ENCODE measurements at regions not wholly inside any gene's neighbourhood (a gene's known extent, or its start where the extent isn't known, plus 50 kb on each side); places are given as distances from the start of the nearest gene placed in this dataset.
"Not testable (repeated sequence)": the region's sequence is repeated elsewhere in the genome, so short reads cannot be mapped to it uniquely, and the experiment has no call there.

DNA sequence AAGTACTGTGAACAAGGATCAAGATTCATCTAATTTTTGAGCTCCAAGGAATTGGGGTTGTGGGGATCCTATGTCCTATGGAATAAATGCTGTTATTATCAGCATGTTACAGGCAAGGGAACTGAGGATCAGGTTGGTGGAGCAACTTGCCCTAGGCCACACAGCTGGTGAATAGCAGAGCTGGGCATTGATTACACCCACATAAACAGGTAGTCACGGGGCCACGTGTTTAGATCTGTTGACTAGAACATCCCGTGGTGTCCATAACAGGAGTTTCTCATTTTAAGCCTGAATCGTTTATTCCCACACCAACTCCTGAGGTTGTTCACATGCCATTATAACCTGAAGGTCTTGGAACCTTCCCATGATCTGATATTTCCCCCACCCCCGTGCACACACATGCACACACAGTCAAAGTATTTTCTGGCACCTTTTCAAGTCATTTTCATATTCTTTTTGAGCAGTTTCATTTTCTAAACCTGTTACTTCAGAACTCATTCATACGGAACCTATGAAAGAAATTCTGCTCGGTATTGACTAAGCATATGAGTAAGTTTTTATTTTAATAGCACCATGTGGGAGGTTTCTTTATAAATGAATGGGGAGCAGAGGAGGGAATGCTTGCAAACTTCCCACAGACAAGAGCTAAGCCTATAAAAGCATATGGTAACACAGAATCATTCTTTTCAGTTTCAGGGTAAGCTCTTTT lies 338.1 kb downstream of the ANAPC1 start:
- not testable (repeated sequence) for H3K4me1 ChIP-seq (ENCODE audit: control insufficient read depth in 2 of 2, insufficient read depth in 2 of 2, low read length in 2 of 2); H3K36me3 ChIP-seq (ENCODE audit: control insufficient read depth in 2 of 2, insufficient read depth in 2 of 2, low read length in 1 of 2); H3K9me3 ChIP-seq (ENCODE audit: control insufficient read depth in 2 of 2, insufficient read depth in 1 of 2, low read length in 1 of 2); H3K27ac ChIP-seq (ENCODE audit: low read depth in 1 of 2, low read length in 1 of 2); H3K4me3 ChIP-seq (ENCODE audit: low read length in 2 of 2); DNase-seq (ENCODE audit: low read depth in 6 of 9, low spot score in 9 of 9); H3K27me3 ChIP-seq (ENCODE audit: control insufficient read depth in 2 of 2, insufficient read depth in 1 of 2, low read length in 1 of 2)
- WGBS: 94% methylated on average over 6 of the region's 7 CpGs

DNA sequence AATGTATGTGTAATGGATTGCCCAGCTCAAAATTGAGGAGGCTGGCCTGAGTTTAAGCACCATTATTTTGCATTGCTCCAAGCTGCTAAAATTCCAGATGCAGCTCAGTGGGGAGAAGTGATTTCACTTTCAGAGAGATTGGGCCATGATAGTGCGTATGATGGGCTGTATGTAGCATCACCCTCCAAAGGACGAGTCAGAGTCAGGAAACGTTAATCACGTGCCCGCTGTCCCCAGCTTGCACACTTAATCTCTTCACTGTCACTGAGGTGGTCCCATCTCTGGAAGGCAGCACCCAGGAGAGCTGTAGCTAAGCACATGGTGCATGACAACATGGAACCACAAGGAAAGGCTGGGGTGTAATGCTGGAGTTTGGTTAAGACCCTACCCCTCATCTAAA lies 337.4 kb downstream of the ANAPC1 start:
- not testable (repeated sequence) for H3K9me3 ChIP-seq (ENCODE audit: control insufficient read depth in 2 of 2, insufficient read depth in 1 of 2, low read length in 1 of 2); H3K27ac ChIP-seq (ENCODE audit: low read depth in 1 of 2, low read length in 1 of 2); H3K4me1 ChIP-seq (ENCODE audit: control insufficient read depth in 2 of 2, insufficient read depth in 2 of 2, low read length in 2 of 2); H3K4me3 ChIP-seq (ENCODE audit: low read length in 2 of 2); H3K36me3 ChIP-seq (ENCODE audit: control insufficient read depth in 2 of 2, insufficient read depth in 2 of 2, low read length in 1 of 2); DNase-seq (ENCODE audit: low read depth in 6 of 9, low spot score in 9 of 9); H3K27me3 ChIP-seq (ENCODE audit: control insufficient read depth in 2 of 2, insufficient read depth in 1 of 2, low read length in 1 of 2)
- WGBS: 94% methylated on average over 5 of the region's 5 CpGs

DNA sequence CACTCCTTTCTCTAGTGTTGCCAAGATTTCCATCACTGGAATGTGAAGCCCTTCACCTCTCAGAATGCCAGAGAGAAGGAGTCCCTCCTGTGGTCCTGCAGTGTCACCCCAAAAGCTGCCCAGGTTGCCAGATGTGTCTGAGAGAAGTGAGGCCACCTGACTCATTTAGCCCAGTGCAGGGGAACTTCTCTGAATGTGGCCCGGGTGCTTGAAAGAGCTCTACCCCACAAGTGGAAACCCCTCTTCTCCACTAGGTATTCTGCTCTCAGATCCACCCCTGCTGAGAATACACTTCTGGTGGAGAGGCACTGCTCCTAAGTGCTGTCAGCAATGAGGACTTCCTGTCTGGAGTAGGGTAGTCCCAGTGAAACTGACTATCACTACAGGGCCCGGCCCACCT lies 334.8 kb downstream of the ANAPC1 start:
- not testable (repeated sequence) for H3K9me3 ChIP-seq (ENCODE audit: control insufficient read depth in 2 of 2, insufficient read depth in 1 of 2, low read length in 1 of 2); DNase-seq (ENCODE audit: low read depth in 6 of 9, low spot score in 9 of 9); H3K4me1 ChIP-seq (ENCODE audit: control insufficient read depth in 2 of 2, insufficient read depth in 2 of 2, low read length in 2 of 2); H3K27ac ChIP-seq (ENCODE audit: low read depth in 1 of 2, low read length in 1 of 2); H3K4me3 ChIP-seq (ENCODE audit: low read length in 2 of 2); H3K27me3 ChIP-seq (ENCODE audit: control insufficient read depth in 2 of 2, insufficient read depth in 1 of 2, low read length in 1 of 2); H3K36me3 ChIP-seq (ENCODE audit: control insufficient read depth in 2 of 2, insufficient read depth in 2 of 2, low read length in 1 of 2)
- 100% methylated on average over 1 of the region's 2 CpGs for WGBS

DNA sequence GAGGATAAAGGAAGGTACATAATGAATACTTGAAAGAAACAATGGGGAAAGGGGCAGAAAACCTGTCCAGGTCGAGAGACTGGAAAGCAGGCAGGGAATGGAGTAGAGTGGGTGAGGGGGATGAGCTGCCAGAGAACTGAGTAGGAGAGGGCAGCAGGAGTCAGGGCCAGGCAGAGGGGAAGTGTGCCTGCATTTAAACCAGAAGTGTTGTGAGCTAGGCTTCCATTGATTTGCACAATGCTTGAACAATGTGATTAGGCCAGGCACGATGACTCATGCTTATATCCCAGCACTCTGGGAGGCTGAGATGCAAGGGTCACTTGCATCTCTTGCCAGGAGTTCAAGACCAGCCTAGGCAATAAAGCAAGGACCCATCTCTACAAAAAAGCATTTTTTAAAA lies 332.6 kb downstream of the ANAPC1 start:
- 89% methylated on average over 2 of the region's 2 CpGs for WGBS
- H3K4me1 ChIP-seq (ENCODE audit: control insufficient read depth in 2 of 2, insufficient read depth in 2 of 2, low read length in 2 of 2); H3K4me3 ChIP-seq (ENCODE audit: low read length in 2 of 2); DNase-seq (ENCODE audit: low read depth in 6 of 9, low spot score in 9 of 9); H3K9me3 ChIP-seq (ENCODE audit: control insufficient read depth in 2 of 2, insufficient read depth in 1 of 2, low read length in 1 of 2); H3K36me3 ChIP-seq (ENCODE audit: control insufficient read depth in 2 of 2, insufficient read depth in 2 of 2, low read length in 1 of 2); H3K27ac ChIP-seq (ENCODE audit: low read depth in 1 of 2, low read length in 1 of 2); H3K27me3 ChIP-seq (ENCODE audit: control insufficient read depth in 2 of 2, insufficient read depth in 1 of 2, low read length in 1 of 2): not testable (repeated sequence)

DNA sequence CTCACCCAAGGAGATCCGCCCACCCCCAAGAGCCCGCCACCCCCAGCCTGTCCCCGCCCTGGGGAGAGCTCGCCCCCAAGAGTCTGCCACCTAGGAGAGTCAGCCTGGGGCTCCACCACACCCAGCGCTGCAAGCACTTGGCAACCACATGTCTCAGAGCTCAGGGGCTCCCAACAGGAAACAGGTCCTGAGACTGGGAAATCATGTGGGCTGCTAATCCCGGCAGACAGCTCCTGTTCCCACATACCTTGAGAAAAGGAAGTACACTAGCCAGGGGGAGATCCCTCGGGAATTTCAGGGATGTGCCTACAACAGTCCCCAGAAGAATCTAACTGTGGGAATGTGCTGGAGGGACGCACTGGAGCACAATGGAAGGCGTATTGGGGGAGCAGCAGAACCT lies 331.4 kb downstream of the ANAPC1 start:
- H3K4me1 ChIP-seq (ENCODE audit: control insufficient read depth in 2 of 2, insufficient read depth in 2 of 2, low read length in 2 of 2); H3K4me3 ChIP-seq (ENCODE audit: low read length in 2 of 2); H3K27ac ChIP-seq (ENCODE audit: low read depth in 1 of 2, low read length in 1 of 2); DNase-seq (ENCODE audit: low read depth in 6 of 9, low spot score in 9 of 9); H3K27me3 ChIP-seq (ENCODE audit: control insufficient read depth in 2 of 2, insufficient read depth in 1 of 2, low read length in 1 of 2); H3K9me3 ChIP-seq (ENCODE audit: control insufficient read depth in 2 of 2, insufficient read depth in 1 of 2, low read length in 1 of 2); H3K36me3 ChIP-seq (ENCODE audit: control insufficient read depth in 2 of 2, insufficient read depth in 2 of 2, low read length in 1 of 2): not testable (repeated sequence)
- WGBS: 91% methylated on average over 4 of the region's 9 CpGs

DNA sequence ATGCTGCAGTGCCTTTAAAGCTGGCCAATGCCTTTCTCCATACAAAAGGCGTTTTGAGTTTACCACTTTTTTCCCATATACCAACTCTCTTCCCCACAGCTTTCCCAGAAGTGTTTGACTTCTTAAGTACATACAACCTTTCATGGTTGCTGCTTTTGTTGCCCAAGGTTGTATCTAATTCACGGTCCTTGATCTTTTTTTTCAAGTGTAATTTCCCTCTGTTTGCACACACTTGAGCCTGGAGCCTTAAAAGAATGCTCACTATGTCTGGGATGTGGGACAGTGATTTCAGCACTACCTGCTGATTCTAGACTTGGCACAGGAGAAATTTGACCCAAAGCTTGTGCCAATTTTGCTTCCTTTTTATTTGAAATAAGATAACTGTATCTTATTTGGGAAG lies 324.7 kb downstream of the ANAPC1 start:
- H3K27me3 ChIP-seq (ENCODE audit: control insufficient read depth in 2 of 2, insufficient read depth in 1 of 2, low read length in 1 of 2); DNase-seq (ENCODE audit: low read depth in 6 of 9, low spot score in 9 of 9); H3K9me3 ChIP-seq (ENCODE audit: control insufficient read depth in 2 of 2, insufficient read depth in 1 of 2, low read length in 1 of 2); H3K27ac ChIP-seq (ENCODE audit: low read depth in 1 of 2, low read length in 1 of 2); H3K4me1 ChIP-seq (ENCODE audit: control insufficient read depth in 2 of 2, insufficient read depth in 2 of 2, low read length in 2 of 2); H3K4me3 ChIP-seq (ENCODE audit: low read length in 2 of 2); H3K36me3 ChIP-seq (ENCODE audit: control insufficient read depth in 2 of 2, insufficient read depth in 2 of 2, low read length in 1 of 2): not testable (repeated sequence)
- WGBS: 86% methylated on average over 1 of the region's 2 CpGs

DNA sequence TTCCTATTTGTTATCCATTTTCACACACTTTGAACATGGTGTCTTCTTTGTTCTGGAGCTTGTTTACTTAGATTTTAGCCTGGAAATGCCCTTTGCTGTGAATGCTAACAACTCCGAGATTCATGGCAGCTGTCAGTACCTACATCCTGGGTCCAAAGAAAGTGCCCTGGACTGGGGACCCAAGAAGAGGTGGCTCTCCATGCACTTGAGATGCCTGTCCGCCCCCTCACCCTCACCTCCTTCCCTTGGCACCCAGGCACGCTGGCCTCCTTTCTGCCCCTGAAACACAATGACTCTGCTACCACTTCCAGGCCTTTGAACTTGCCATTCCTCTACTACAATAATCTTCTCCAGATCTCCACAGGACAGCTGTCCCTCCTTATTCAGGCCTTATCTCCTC lies 324.2 kb downstream of the ANAPC1 start:
- H3K9me3 ChIP-seq (ENCODE audit: control insufficient read depth in 2 of 2, insufficient read depth in 1 of 2, low read length in 1 of 2); H3K4me3 ChIP-seq (ENCODE audit: low read length in 2 of 2); H3K27me3 ChIP-seq (ENCODE audit: control insufficient read depth in 2 of 2, insufficient read depth in 1 of 2, low read length in 1 of 2); DNase-seq (ENCODE audit: low read depth in 6 of 9, low spot score in 9 of 9); H3K27ac ChIP-seq (ENCODE audit: low read depth in 1 of 2, low read length in 1 of 2); H3K4me1 ChIP-seq (ENCODE audit: control insufficient read depth in 2 of 2, insufficient read depth in 2 of 2, low read length in 2 of 2); H3K36me3 ChIP-seq (ENCODE audit: control insufficient read depth in 2 of 2, insufficient read depth in 2 of 2, low read length in 1 of 2): not testable (repeated sequence)
- 100% methylated on average over 1 of the region's 3 CpGs for WGBS

DNA sequence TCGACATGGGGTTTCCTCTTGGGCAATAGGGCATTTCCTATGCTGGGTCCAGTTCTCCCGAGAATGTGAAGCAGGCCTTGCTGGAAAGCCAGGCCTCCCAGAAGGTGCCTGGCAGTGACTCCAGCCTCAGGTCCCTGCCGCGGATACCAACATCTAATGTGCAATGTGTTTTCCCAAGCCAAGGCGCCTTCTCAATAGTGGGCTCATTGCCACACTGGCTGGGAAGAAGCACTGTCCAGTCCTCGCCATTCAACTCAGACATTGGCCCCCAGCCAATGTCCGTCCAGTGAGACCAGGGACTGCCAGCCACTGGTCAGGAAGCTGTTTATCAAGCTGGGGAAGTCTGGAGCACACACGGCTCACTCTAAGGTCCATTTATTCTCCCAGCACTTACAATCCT lies 317.9 kb downstream of the ANAPC1 start:
- H3K9me3 ChIP-seq (ENCODE audit: control insufficient read depth in 2 of 2, insufficient read depth in 1 of 2, low read length in 1 of 2); H3K4me1 ChIP-seq (ENCODE audit: control insufficient read depth in 2 of 2, insufficient read depth in 2 of 2, low read length in 2 of 2); H3K36me3 ChIP-seq (ENCODE audit: control insufficient read depth in 2 of 2, insufficient read depth in 2 of 2, low read length in 1 of 2); H3K27me3 ChIP-seq (ENCODE audit: control insufficient read depth in 2 of 2, insufficient read depth in 1 of 2, low read length in 1 of 2); H3K27ac ChIP-seq (ENCODE audit: low read depth in 1 of 2, low read length in 1 of 2); DNase-seq (ENCODE audit: low read depth in 6 of 9, low spot score in 9 of 9); H3K4me3 ChIP-seq (ENCODE audit: low read length in 2 of 2): not testable (repeated sequence)
- WGBS: 81% methylated on average over 8 of the region's 8 CpGs

DNA sequence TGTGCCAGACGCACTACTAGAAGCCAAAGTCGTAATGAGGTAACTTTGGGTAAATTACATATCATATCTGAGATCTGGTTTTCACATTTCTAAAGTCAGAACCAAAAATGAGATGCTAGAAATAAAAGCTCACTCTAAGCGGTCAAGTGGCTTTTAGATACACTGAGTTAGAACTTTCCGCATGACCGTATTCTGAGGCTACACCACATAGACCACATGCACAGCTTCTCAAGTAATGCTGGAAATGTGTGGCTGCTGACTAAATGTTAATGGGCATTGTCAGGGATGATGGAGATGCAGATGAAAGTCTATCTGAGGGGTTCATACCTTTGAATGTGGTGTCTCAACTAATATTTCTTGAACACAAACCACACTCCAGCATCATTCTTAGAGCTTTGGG lies 316.8 kb downstream of the ANAPC1 start:
- not testable (repeated sequence) for H3K4me3 ChIP-seq (ENCODE audit: low read length in 2 of 2); H3K4me1 ChIP-seq (ENCODE audit: control insufficient read depth in 2 of 2, insufficient read depth in 2 of 2, low read length in 2 of 2); H3K27ac ChIP-seq (ENCODE audit: low read depth in 1 of 2, low read length in 1 of 2); H3K36me3 ChIP-seq (ENCODE audit: control insufficient read depth in 2 of 2, insufficient read depth in 2 of 2, low read length in 1 of 2); H3K27me3 ChIP-seq (ENCODE audit: control insufficient read depth in 2 of 2, insufficient read depth in 1 of 2, low read length in 1 of 2); H3K9me3 ChIP-seq (ENCODE audit: control insufficient read depth in 2 of 2, insufficient read depth in 1 of 2, low read length in 1 of 2); DNase-seq (ENCODE audit: low read depth in 6 of 9, low spot score in 9 of 9)
- 78% methylated on average over 5 of the region's 5 CpGs for WGBS

Measured in thymus (tissue), 11 donors.